Common myeloid progenitor, CD34-positive (primary cell): ENCODE measurements at regions not wholly inside any gene's neighbourhood (a gene's known extent, or its start where the extent isn't known, plus 50 kb on each side); places are given as distances from the start of the nearest gene placed in this dataset.
A peak's percentile ranks its signal among the peaks of the same experiment; 100 is the strongest.

Experiments used
- CTCF ChIA-PET: fragments of 350-600 bp; sonication (Branson Sonifier 250); formaldehyde crosslinking; loops from one replicate; lab custom pipeline; 2021; ENCODE audit warnings: antibody characterized with exemption; lab: Charles Lee
- POLR2A ChIA-PET: fragments of 350-600 bp; sonication (Branson Sonifier 250); formaldehyde crosslinking; loops from one replicate; lab custom pipeline; 2021; ENCODE audit warnings: antibody characterized with exemption; lab: Charles Lee
- DNase-seq, 3 donors: peaks; one replicate each; pipeline versions ENCODE4 v3.0.0 to v3.0.0-alpha.2; 2013
- H3K27ac ChIP-seq, 2 experiments: 1 replicate in 1 of 2; 2 replicates in 1 of 2; pipeline ENCODE4 v1.7.0; 2013; ENCODE audit warnings: inconsistent platforms in 2 of 2, low read length in 2 of 2, mild to moderate bottlenecking in 2 of 2, low read depth in 1 of 2, moderate library complexity in 1 of 2; ENCODE audit not compliant: severe bottlenecking in 2 of 2, insufficient read depth in 1 of 2, poor library complexity in 1 of 2
- H3K27me3 ChIP-seq, 5 experiments: replicated peaks in 2 of 5; 1 replicate in 3 of 5; 2 replicates in 2 of 5; pipeline versions ENCODE4 v1.6.1 to v1.7.0; 2013; ENCODE audit warnings: low read length in 4 of 5, mild to moderate bottlenecking in 2 of 5, moderate library complexity in 2 of 5, inconsistent platforms in 1 of 5; ENCODE audit not compliant: insufficient read depth in 5 of 5, control insufficient read depth in 4 of 5
- H3K36me3 ChIP-seq, 4 experiments: 1 replicate in 2 of 4; 2 replicates in 2 of 4; pipeline versions ENCODE4 v1.6.1 to v1.7.0; 2013; ENCODE audit warnings: low read length in 3 of 4, control low read depth in 1 of 4, mild to moderate bottlenecking in 1 of 4; ENCODE audit not compliant: control insufficient read depth in 4 of 4, insufficient read depth in 4 of 4
- H3K4me1 ChIP-seq, 4 experiments: 1 replicate in 3 of 4; 2 replicates in 1 of 4; pipeline versions ENCODE4 v1.6.1 to v1.7.1; 2013; ENCODE audit warnings: low read length in 3 of 4, mild to moderate bottlenecking in 3 of 4, control low read depth in 1 of 4, inconsistent platforms in 1 of 4, moderate library complexity in 1 of 4; ENCODE audit not compliant: control insufficient read depth in 4 of 4, insufficient read depth in 4 of 4; ENCODE audit errors: control extremely low read depth in 1 of 4
- H3K4me3 ChIP-seq, 7 experiments: 1 replicate in 4 of 7; 2 replicates in 3 of 7; pipeline versions ENCODE4 v1.5.1 to v1.7.0; 2013; ENCODE audit warnings: mild to moderate bottlenecking in 7 of 7, low read length in 6 of 7, moderate library complexity in 6 of 7, inconsistent platforms in 2 of 7, low read depth in 2 of 7, control low read depth in 1 of 7; ENCODE audit not compliant: insufficient read depth in 4 of 7, control insufficient read depth in 1 of 7; ENCODE audit errors: extremely low read depth in 1 of 7
- H3K9me3 ChIP-seq, 5 experiments: 1 replicate in 4 of 5; 2 replicates in 1 of 5; pipeline versions ENCODE4 v1.6.1 to v1.7.1; 2013; ENCODE audit warnings: low read length in 4 of 5, mild to moderate bottlenecking in 2 of 5, inconsistent platforms in 1 of 5, low read depth in 1 of 5, moderate library complexity in 1 of 5; ENCODE audit not compliant: control insufficient read depth in 4 of 5, insufficient read depth in 2 of 5; ENCODE audit errors: control extremely low read depth in 1 of 5
- WGBS: methylation state at CpG from one replicate; pipeline ENCODE4 v1.1.5; 2013; ENCODE audit not compliant: insufficient coverage; 5-methylcytosine and 5-hydroxymethylcytosine counted together

- Histone ChIP-seq H3K4me3 (no peak overlapping the region), H3K36me3 (no peaks in the 10 kb centered on the region), H3K9me3 (no peaks in the 10 kb centered on the region), H3K27ac (no peak overlapping the region), H3K4me1 (peaks cover 0 to 21% (median 9%) of the 10 kb centered on the region in 4 experiments), H3K27me3 (no peaks in the 10 kb centered on the region)
- WGBS, result no CpG with 5 or more reads among the region's 5 CpGs
- DNase-seq, result peak; percentile 26 to 60 (median 49)
- ChIA-PET CTCF (interaction anchor here (2.0 to 2.3 kb wide), 2 partner anchors 189 to 482 kb away, joined by 6 to 7 read pairs; no protein-coding TSS in a partner anchor), POLR2A (no interaction called here)
Observed at GRCh38 chr12:104863296-104863948, 94.7 kb downstream of the SLC41A2 start.

GRCh38 chr12:104858611-104859543 is 99.2 kb downstream of the SLC41A2 start:
- no peak for DNase-seq
- no peak overlapping the region for H3K4me3 ChIP-seq
- H3K27ac ChIP-seq, result no peak overlapping the region
- no peaks in the 10 kb centered on the region for H3K9me3 ChIP-seq
- H3K36me3 ChIP-seq, result no peaks in the 10 kb centered on the region
- CTCF ChIA-PET, result no interaction called here
- peaks cover 0 to 1% (median 0%) of the 10 kb centered on the region in 4 experiments for H3K4me1 ChIP-seq
- H3K27me3 ChIP-seq, result no peaks in the 10 kb centered on the region
- POLR2A ChIA-PET, result no interaction called here
- WGBS, result no CpG with 5 or more reads among the region's 4 CpGs

DNA sequence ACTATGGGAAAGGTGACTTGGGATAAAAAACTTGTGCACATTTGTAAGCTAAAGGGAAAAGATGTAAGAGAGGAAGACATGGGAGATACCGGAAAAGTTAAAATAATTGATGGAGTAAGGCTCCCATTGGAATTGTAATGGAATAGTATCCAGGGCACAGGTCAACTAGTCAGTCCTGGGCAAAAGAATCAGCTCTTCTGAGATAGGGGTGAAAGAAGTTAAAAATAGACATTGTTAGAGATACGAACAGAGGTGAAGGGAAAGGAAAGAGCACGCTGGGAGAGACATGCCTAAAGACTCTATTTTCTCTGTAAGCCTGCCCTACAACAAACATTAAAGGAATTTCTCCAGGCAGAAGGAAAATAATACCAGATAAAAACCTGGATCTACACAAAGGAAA is 101.6 kb downstream of the SLC41A2 start:
- no peaks in the 10 kb centered on the region for H3K27me3 ChIP-seq
- no peak for DNase-seq
- H3K4me3 ChIP-seq, result no peak overlapping the region
- CTCF ChIA-PET, result interaction anchor here (0.6 to 1.5 kb wide), 5 partner anchors 9 to 475 kb away, joined by 3 to 5 read pairs (median 3); no protein-coding TSS in a partner anchor
- H3K27ac ChIP-seq, result no peak overlapping the region
- no peaks in the 10 kb centered on the region for H3K9me3 ChIP-seq
- POLR2A ChIA-PET, result interaction anchor here (0.7 kb wide), 1 partner anchor 798 kb away, joined by 3 read pairs; no protein-coding TSS in a partner anchor
- H3K36me3 ChIP-seq, result no peaks in the 10 kb centered on the region
- no peaks in the 10 kb centered on the region for H3K4me1 ChIP-seq
- WGBS, result 100% methylated on average over 1 of the region's 3 CpGs

GRCh38 chr12:104855599-104855998 is 102.5 kb downstream of the SLC41A2 start:
- 62% methylated on average over 5 of the region's 6 CpGs for WGBS
- H3K4me1 ChIP-seq, result no peaks in the 10 kb centered on the region
- no peaks in the 10 kb centered on the region for H3K9me3 ChIP-seq
- H3K27me3 ChIP-seq, result no peaks in the 10 kb centered on the region
- ChIA-PET POLR2A (no interaction called here), CTCF (interaction anchor here (1.5 kb wide), 1 partner anchor 10 kb away, joined by 5 read pairs; no protein-coding TSS in a partner anchor)
- H3K36me3 ChIP-seq, result no peaks in the 10 kb centered on the region
- no peak overlapping the region for H3K4me3 ChIP-seq
- no peak overlapping the region for H3K27ac ChIP-seq
- DNase-seq, result peak in 1 of 3 donors; percentile 7

GRCh38 chr12:104852896-104853295 is 105.2 kb downstream of the SLC41A2 start:
- Histone ChIP-seq H3K27me3 (no peaks in the 10 kb centered on the region), H3K9me3 (no peaks in the 10 kb centered on the region), H3K27ac (no peak overlapping the region), H3K36me3 (no peaks in the 10 kb centered on the region), H3K4me3 (no peak overlapping the region), H3K4me1 (no peaks in the 10 kb centered on the region)
- no peak for DNase-seq
- ChIA-PET CTCF (interaction anchor here (0.6 kb wide), 1 partner anchor 137 kb away, joined by 3 read pairs; no protein-coding TSS in a partner anchor), POLR2A (no interaction called here)
- no CpG with 5 or more reads among the region's 2 CpGs for WGBS

DNA sequence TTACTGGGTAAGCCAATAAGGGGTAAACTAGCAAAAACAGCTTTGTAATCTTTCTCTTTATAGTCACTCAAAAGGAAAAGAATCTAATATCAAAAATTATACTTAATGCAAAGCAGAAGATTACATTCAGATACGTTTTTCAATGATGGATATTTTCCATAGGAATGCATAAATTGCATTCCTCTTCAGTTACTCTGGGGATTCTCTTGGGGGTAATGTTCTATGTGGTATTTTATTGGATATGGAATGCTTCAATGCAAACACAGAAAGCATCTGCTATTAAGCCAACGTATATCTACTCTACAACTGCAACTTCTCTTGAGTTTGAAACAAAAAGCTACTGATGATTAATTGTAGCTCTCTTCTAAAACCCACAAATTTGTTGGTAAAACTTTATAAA is 106.0 kb downstream of the SLC41A2 start:
- H3K9me3 ChIP-seq, result no peaks in the 10 kb centered on the region
- H3K36me3 ChIP-seq, result no peaks in the 10 kb centered on the region
- no peaks in the 10 kb centered on the region for H3K27me3 ChIP-seq
- ChIA-PET CTCF (no interaction called here), POLR2A (no interaction called here)
- no peak for DNase-seq
- no peak overlapping the region for H3K4me3 ChIP-seq
- no CpG with 5 or more reads among the region's 2 CpGs for WGBS
- H3K27ac ChIP-seq, result no peak overlapping the region
- no peaks in the 10 kb centered on the region for H3K4me1 ChIP-seq
